ENCODE measurements at regions not wholly inside any gene's neighbourhood (a gene's known extent, or its start where the extent isn't known, plus 50 kb on each side); places are given as distances from the start of the nearest gene placed in this dataset.

- TF ChIP-seq EZH2 (IDR thresholded peaks at IDR 0.05; ENCODE audit: insufficient read depth, poor library complexity, severe bottlenecking) (no peak), EZH2phosphoT487 (IDR thresholded peaks at IDR 0.05; ENCODE audit: insufficient read depth, low read depth) (no peak)
Measured at GRCh38 chr13:112170823-112171569, 104.0 kb downstream of the SOX1 start.
